ENCODE measurements at regions not wholly inside any gene's neighbourhood (a gene's known extent, or its start where the extent isn't known, plus 50 kb on each side); places are given as distances from the start of the nearest gene placed in this dataset.
"Not testable (repeated sequence)": the region's sequence is repeated elsewhere in the genome, so short reads cannot be mapped to it uniquely, and the experiment has no call there.

GRCh38 chr15:47900751-47901150 is 183.4 kb downstream of the SEMA6D start:
- Histone ChIP-seq H3K4me1 (no peaks in the 10 kb centered on the region), H3K36me3 (no peaks in the 10 kb centered on the region), H3K27me3 (no peaks in the 10 kb centered on the region), H3K4me3 (no peak overlapping the region), H3K9me3 (peaks cover 0 to 21% (median 0%) of the 10 kb centered on the region in 4 donors), H3K27ac (no peak overlapping the region)
- no peak for TF ChIP-seq CTCF (IDR thresholded peaks at IDR 0.05)
- no peak for TF ChIP-seq EP300 (IDR thresholded peaks at IDR 0.05)
- TF ChIP-seq POLR2A (IDR thresholded peaks at IDR 0.05), result no peak
- DNase-seq (ENCODE audit: low spot score in 2 of 2), result no peak
- 85 to 95% methylated on average over 1 of the region's 1 CpG for WGBS, 2 donors

GRCh38 chr15:47903368-47903767 is 186.1 kb downstream of the SEMA6D start:
- no peak overlapping the region for H3K4me3 ChIP-seq
- H3K4me1 ChIP-seq, result no peaks in the 10 kb centered on the region
- TF ChIP-seq EP300 (IDR thresholded peaks at IDR 0.05) (no peak), CTCF (IDR thresholded peaks at IDR 0.05) (no peak), POLR2A (IDR thresholded peaks at IDR 0.05) (no peak)
- H3K27ac ChIP-seq, result no peak overlapping the region
- peaks cover 0 to 21% (median 0%) of the 10 kb centered on the region in 4 donors for H3K9me3 ChIP-seq
- no peaks in the 10 kb centered on the region for H3K36me3 ChIP-seq
- H3K27me3 ChIP-seq, result no peaks in the 10 kb centered on the region
- DNase-seq (ENCODE audit: low spot score in 2 of 2), result no peak

GRCh38 chr15:47908486-47908885 is 191.2 kb downstream of the SEMA6D start:
- Histone ChIP-seq H3K4me3 (no peak overlapping the region), H3K9me3 (peaks cover 0 to 7% (median 0%) of the 10 kb centered on the region in 4 donors), H3K36me3 (no peaks in the 10 kb centered on the region), H3K27ac (peak overlapping the region in 1 of 4 donors; percentile 21), H3K4me1 (peaks cover 0 to 15% (median 0%) of the 10 kb centered on the region in 4 donors), H3K27me3 (no peaks in the 10 kb centered on the region)
- no peak for DNase-seq (ENCODE audit: low spot score in 2 of 2)
- WGBS, 2 donors, result 83 to 88% methylated on average over 1 of the region's 1 CpG
- no peak for TF ChIP-seq POLR2A (IDR thresholded peaks at IDR 0.05)
- TF ChIP-seq EP300 (IDR thresholded peaks at IDR 0.05), result no peak
- no peak for TF ChIP-seq CTCF (IDR thresholded peaks at IDR 0.05)

- DNase-seq (ENCODE audit: low spot score in 2 of 2), result no peak
- H3K27me3 ChIP-seq, result no peaks in the 10 kb centered on the region
- H3K4me1 ChIP-seq, result peaks cover 0 to 15% (median 0%) of the 10 kb centered on the region in 4 donors
- H3K27ac ChIP-seq, result peak overlapping the region in 1 of 4 donors; percentile 21
- no peak overlapping the region for H3K4me3 ChIP-seq
- 80 to 90% methylated on average over 4 of the region's 4 CpGs for WGBS, 2 donors
- H3K9me3 ChIP-seq, result peaks cover 0 to 5% (median 0%) of the 10 kb centered on the region in 4 donors
- no peaks in the 10 kb centered on the region for H3K36me3 ChIP-seq
- no peak for TF ChIP-seq CTCF (IDR thresholded peaks at IDR 0.05)
- no peak for TF ChIP-seq EP300 (IDR thresholded peaks at IDR 0.05)
- no peak for TF ChIP-seq POLR2A (IDR thresholded peaks at IDR 0.05)
Measured at GRCh38 chr15:47908950-47909670, 191.8 kb downstream of the SEMA6D start.

- not testable (repeated sequence) for H3K9me3 ChIP-seq; H3K4me3 ChIP-seq; H3K27me3 ChIP-seq; H3K27ac ChIP-seq; H3K36me3 ChIP-seq; DNase-seq (ENCODE audit: low spot score in 2 of 2)
- H3K4me1 ChIP-seq, result peaks cover 0 to 15% (median 0%) of the 10 kb centered on the region in 4 donors
- WGBS, 2 donors, result 95 to 96% methylated on average over 6 of the region's 6 CpGs
Measured at GRCh38 chr15:47912910-47913309, 195.6 kb downstream of the SEMA6D start.
